OCI-LY1 (cell line): ENCODE measurements at regions not wholly inside any gene's neighbourhood (a gene's known extent, or its start where the extent isn't known, plus 50 kb on each side); places are given as distances from the start of the nearest gene placed in this dataset.

Source experiments
- H2AFZ ChIP-seq: fragments of 200-600 bp; sonication (generic), shearing (Covaris generic); 2 replicates; pipeline ENCODE4 v1.6.0; 2014; ENCODE audit warnings: antibody characterized with exemption, mild to moderate bottlenecking, low read length
- H3F3A ChIP-seq: fragments of 200-600 bp; sonication (generic), shearing (Covaris generic); 2 replicates; pipeline ENCODE4 v1.6.0; 2014; ENCODE audit warnings: mild to moderate bottlenecking, antibody characterized with exemption, low read length, moderate library complexity; ENCODE audit not compliant: insufficient read depth
- H3K27ac ChIP-seq: fragments of 200-600 bp; sonication (generic); 2 replicates; pipeline ENCODE4 v1.5.1; 2014; ENCODE audit warnings: low read length, mixed run types, mild to moderate bottlenecking, low read depth; ENCODE audit not compliant: poor library complexity, severe bottlenecking
- H3K27me3 ChIP-seq: fragments of 200-600 bp; sonication (generic); 2 replicates; pipeline ENCODE4 v1.6.0; 2014; ENCODE audit warnings: antibody characterized with exemption, mild to moderate bottlenecking, low read length, moderate library complexity; ENCODE audit not compliant: insufficient read depth
- H3K36me3 ChIP-seq: fragments of 200-600 bp; sonication (generic); 2 replicates; pipeline ENCODE4 v1.6.1; 2014; ENCODE audit warnings: mild to moderate bottlenecking, antibody characterized with exemption, low read length, moderate library complexity, mixed read lengths; ENCODE audit not compliant: insufficient read depth
- H3K4me1 ChIP-seq: fragments of 200-600 bp; sonication (generic); 2 replicates; pipeline ENCODE4 v1.5.1; 2014; ENCODE audit warnings: mild to moderate bottlenecking, low read length, moderate library complexity; ENCODE audit not compliant: insufficient read depth, severe bottlenecking
- H3K4me2 ChIP-seq: fragments of 200-600 bp; sonication (generic), shearing (Covaris generic); 2 replicates; pipeline ENCODE4 v1.6.1; 2014; ENCODE audit warnings: low read length
- H3K4me3 ChIP-seq: fragments of 200-600 bp; sonication (generic); 2 replicates; pipeline ENCODE4 v1.5.1; 2014; ENCODE audit warnings: low read length, low read depth, mild to moderate bottlenecking, mixed read lengths; ENCODE audit not compliant: poor library complexity, severe bottlenecking
- H3K79me2 ChIP-seq: fragments of 200-600 bp; shearing (Covaris generic); 2 replicates; pipeline ENCODE4 v1.6.1; 2016; ENCODE audit warnings: mixed run types, low read length, mixed read lengths; ENCODE audit not compliant: insufficient read depth
- H3K9ac ChIP-seq: fragments of 200-600 bp; sonication (generic), shearing (Covaris generic); 2 replicates; pipeline ENCODE4 v1.6.1; 2014; ENCODE audit warnings: mild to moderate bottlenecking, low read length, mixed read lengths
- H3K9me2 ChIP-seq: fragments of 200-600 bp; sonication (generic), shearing (Covaris generic); 2 replicates; pipeline ENCODE4 v1.6.1; 2014; ENCODE audit warnings: low read depth, mild to moderate bottlenecking, low read length, mixed read lengths
- H3K9me3 ChIP-seq: fragments of 200-600 bp; shearing (Covaris generic); 2 replicates; pipeline ENCODE4 v1.6.1; 2014; ENCODE audit warnings: low read length, mixed read lengths
- H4K20me1 ChIP-seq: fragments of 200-600 bp; sonication (generic), shearing (Covaris generic); 2 replicates; pipeline ENCODE4 v1.6.0; 2016; ENCODE audit warnings: mild to moderate bottlenecking, low read length; ENCODE audit not compliant: insufficient read depth
- EZH2 ChIP-seq: fragments of 200-600 bp; sonication (generic), shearing (Covaris generic); IDR thresholded peaks from 2 replicates; pipeline ENCODE4 v1.8.0; 2017; ENCODE audit warnings: borderline replicate concordance, mixed run types, mild to moderate bottlenecking, antibody characterized with exemption, low read length, moderate library complexity, mixed read lengths
- TF ChIP-seq, protein P1 (sequence below): fragments of 200-600 bp; sonication (generic), shearing (Covaris generic); IDR thresholded peaks from 2 replicates; pipeline ENCODE4 v1.5.1; 2017; ENCODE audit warnings: mild to moderate bottlenecking, antibody characterized with exemption, low read length, moderate library complexity, mixed read lengths

DNA sequence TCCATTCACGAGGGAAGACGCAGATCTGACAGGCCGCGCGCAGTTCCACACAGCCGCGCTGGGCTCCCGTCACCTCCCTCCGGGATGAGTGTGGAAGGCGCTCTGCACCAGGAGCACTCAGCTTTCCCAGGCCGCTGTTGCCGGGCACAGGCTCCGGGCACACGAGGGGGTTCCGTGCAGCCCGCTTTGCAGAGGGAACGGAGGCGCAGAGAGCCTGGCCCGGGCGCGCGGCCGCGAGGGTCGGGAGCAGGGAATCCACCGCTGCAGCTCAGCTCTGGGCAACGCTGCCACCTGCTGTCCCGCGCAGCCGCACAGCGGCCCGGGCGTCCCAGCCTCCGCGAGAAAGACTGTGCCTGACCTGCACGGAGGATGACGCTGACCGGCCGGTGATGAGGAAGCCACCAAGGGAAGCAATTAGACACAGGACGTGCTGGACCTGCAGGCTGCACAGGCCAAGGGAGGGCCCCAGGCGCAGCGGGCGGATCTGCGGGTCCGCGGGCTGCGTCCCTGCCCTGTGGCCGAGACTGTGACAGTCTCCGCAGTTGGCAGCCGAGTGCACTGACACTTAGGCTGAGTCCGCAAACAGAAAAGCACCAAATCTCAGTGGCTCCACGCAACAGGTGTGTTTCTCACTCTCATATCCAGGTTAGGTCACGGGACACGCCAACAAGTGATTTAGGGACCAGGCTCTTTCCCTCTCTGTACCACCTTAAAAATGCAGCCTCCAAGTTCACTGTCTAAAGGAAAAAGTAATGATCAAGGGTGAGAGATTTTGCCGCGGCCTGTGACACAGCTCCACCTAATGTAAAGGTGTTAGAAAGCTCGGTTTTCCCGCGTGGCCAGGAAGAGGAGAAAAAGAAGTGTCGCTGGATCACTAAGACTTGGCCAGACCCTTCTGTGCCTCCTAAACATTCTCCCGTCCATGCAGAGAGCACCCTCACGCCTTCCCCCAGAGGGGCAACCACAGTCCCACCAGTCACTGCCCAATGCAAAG lies 94.5 kb downstream of the SEC61G start:
- Histone ChIP-seq H3K4me3 (no peak overlapping the region), H3K9ac (no peak overlapping the region)

GRCh38 chr7:54663603-54664234 lies 95.3 kb downstream of the SEC61G start:
- no peaks in the 10 kb centered on the region for H3F3A ChIP-seq
- no peaks in the 10 kb centered on the region for H4K20me1 ChIP-seq
- no peak for TF ChIP-seq EZH2
- TF ChIP-seq, protein P1, sequence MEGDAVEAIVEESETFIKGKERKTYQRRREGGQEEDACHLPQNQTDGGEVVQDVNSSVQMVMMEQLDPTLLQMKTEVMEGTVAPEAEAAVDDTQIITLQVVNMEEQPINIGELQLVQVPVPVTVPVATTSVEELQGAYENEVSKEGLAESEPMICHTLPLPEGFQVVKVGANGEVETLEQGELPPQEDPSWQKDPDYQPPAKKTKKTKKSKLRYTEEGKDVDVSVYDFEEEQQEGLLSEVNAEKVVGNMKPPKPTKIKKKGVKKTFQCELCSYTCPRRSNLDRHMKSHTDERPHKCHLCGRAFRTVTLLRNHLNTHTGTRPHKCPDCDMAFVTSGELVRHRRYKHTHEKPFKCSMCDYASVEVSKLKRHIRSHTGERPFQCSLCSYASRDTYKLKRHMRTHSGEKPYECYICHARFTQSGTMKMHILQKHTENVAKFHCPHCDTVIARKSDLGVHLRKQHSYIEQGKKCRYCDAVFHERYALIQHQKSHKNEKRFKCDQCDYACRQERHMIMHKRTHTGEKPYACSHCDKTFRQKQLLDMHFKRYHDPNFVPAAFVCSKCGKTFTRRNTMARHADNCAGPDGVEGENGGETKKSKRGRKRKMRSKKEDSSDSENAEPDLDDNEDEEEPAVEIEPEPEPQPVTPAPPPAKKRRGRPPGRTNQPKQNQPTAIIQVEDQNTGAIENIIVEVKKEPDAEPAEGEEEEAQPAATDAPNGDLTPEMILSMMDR = no peak
- no peak overlapping the region for H3K9ac ChIP-seq
- no peaks in the 10 kb centered on the region for H3K79me2 ChIP-seq
- no peak overlapping the region for H3K4me2 ChIP-seq
- H3K9me3 ChIP-seq = no peaks in the 10 kb centered on the region
- H3K4me3 ChIP-seq = no peak overlapping the region
- no peaks in the 10 kb centered on the region; the same call in 1 of the 2 replicates for H3K27me3 ChIP-seq
- H3K4me1 ChIP-seq = no peaks in the 10 kb centered on the region
- no peak overlapping the region for H3K27ac ChIP-seq
- H3K9me2 ChIP-seq = no peaks in the 10 kb centered on the region
- H3K36me3 ChIP-seq = no peaks in the 10 kb centered on the region
- H2AFZ ChIP-seq = no peak overlapping the region

More for the DNA sequence above, 94.5 kb downstream of the SEC61G start:
- Histone ChIP-seq H3K27ac (no peak overlapping the region), H3K9me2 (no peaks in the 10 kb centered on the region), H3K27me3 (no peaks in the 10 kb centered on the region), H2AFZ (no peak overlapping the region), H3K4me1 (no peaks in the 10 kb centered on the region), H3K79me2 (no peaks in the 10 kb centered on the region), H3F3A (no peaks in the 10 kb centered on the region), H3K36me3 (no peaks in the 10 kb centered on the region), H3K4me2 (no peak overlapping the region), H4K20me1 (no peaks in the 10 kb centered on the region), H3K9me3 (no peaks in the 10 kb centered on the region)
- TF ChIP-seq, protein P1 = peak; percentile 31
- TF ChIP-seq EZH2 = no peak

- no peaks in the 10 kb centered on the region for H3K9me3 ChIP-seq
- H3K4me2 ChIP-seq = no peak overlapping the region
- TF ChIP-seq EZH2 = no peak
- TF ChIP-seq, protein P1 = no peak
- H2AFZ ChIP-seq = no peak overlapping the region
- no peaks in the 10 kb centered on the region for H4K20me1 ChIP-seq
- no peaks in the 10 kb centered on the region; the same call in 1 of the 2 replicates for H3K27me3 ChIP-seq
- H3K36me3 ChIP-seq = no peaks in the 10 kb centered on the region
- H3K9me2 ChIP-seq = no peaks in the 10 kb centered on the region
- H3K27ac ChIP-seq = no peak overlapping the region
- H3K79me2 ChIP-seq = no peaks in the 10 kb centered on the region
- H3K4me1 ChIP-seq = no peaks in the 10 kb centered on the region
- H3F3A ChIP-seq = no peaks in the 10 kb centered on the region
- H3K9ac ChIP-seq = no peak overlapping the region
- H3K4me3 ChIP-seq = no peak overlapping the region
Measured at GRCh38 chr7:54663186-54663585, 95.8 kb downstream of the SEC61G start.
